ENCODE measurements at regions not wholly inside any gene's neighbourhood (a gene's known extent, or its start where the extent isn't known, plus 50 kb on each side); places are given as distances from the start of the nearest gene placed in this dataset.

GRCh38 chr6:90934966-90935365 is 348.1 kb upstream of the MAP3K7 start (continued):
- no peak for TF ChIP-seq CHD7 (IDR thresholded peaks at IDR 0.05; ENCODE audit: insufficient replicate concordance, low read length)
- TF ChIP-seq CTCF (IDR thresholded peaks at IDR 0.05; ENCODE audit: control extremely low read depth in 1 of 3, insufficient read depth in 1 of 3, low read depth in 1 of 3, low read length in 3 of 3): no peak
- TF ChIP-seq SP1 (IDR thresholded peaks at IDR 0.05; ENCODE audit: low read depth, low read length): no peak
- no peak for TF ChIP-seq EP300 (IDR thresholded peaks at IDR 0.05; ENCODE audit: borderline replicate concordance in 1 of 2, low read depth in 2 of 2, low read length in 2 of 2)

All from H1 (cell line).